ENCODE measurements at regions not wholly inside any gene's neighbourhood (a gene's known extent, or its start where the extent isn't known, plus 50 kb on each side); places are given as distances from the start of the nearest gene placed in this dataset.

DNA sequence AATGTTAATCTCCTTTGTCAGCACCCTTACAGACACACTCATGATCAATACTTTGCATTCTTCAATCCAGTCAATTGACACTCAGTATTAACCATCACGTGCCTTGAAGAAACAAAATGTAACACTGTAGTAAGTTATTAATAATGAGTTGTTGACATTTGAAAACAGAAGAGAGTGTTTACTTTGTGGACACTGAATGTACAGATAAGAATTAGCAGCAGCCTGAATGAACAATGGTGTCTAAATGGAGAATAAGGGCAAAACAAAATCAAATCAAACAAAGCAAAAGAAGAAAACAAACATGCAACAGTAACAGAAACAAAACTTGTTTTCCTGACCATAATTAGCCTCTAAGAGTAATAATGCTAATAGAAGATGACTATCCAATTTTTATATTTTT is 1191.1 kb upstream of the MIR17HG start:
- DNase-seq (ENCODE audit: low spot score) = no peak

GRCh38 chr13:90168953-90169352 is 1178.5 kb upstream of the MIR17HG start:
- no peak for DNase-seq (ENCODE audit: low spot score)

- no peak for DNase-seq (ENCODE audit: low spot score)
Measured at GRCh38 chr13:90170208-90170607, 1177.3 kb upstream of the MIR17HG start.

GRCh38 chr13:90171649-90172048 is 1175.8 kb upstream of the MIR17HG start:
- DNase-seq (ENCODE audit: low spot score) = no peak

DNA sequence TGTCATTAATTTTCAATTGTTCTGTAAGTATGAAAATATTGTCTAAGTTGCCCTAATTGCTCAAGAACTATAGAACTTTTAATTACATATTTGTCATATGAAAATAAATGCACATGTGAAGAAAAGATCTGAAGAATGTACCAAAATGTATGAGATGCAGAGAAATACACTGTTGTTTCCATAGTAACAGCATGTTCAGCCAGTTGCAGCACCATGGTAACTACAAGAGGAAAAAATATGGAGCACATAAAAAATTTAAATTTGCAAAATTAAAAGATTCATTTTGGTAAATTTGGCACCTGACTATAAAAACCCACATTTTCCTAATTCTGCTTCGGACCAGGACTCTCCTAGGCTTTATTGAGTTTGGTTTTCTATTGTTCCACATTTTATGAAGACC is 1170.0 kb upstream of the MIR17HG start:
- no peak for DNase-seq (ENCODE audit: low spot score)

DNA sequence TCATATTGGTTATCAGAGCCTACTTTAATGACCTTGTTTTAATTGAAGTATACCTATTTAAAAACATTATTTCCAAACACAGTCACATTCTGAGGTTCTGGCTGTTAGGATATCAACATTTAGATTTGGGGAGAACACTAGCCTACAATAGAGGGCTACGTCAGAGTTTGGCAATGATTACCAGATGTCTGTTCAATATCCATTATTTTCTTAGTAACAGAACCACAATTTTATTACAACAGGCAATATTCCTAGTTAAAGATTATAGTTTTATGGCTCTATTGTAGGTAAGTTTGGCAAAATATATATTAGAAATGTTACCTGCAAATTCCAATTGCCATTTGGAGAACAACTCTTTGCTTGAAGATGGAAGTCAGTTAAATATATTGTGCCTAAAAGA is 1163.1 kb upstream of the MIR17HG start:
- DNase-seq (ENCODE audit: low spot score) = no peak

GRCh38 chr13:90185734-90186133 is 1161.8 kb upstream of the MIR17HG start:
- no peak for DNase-seq (ENCODE audit: low spot score)

GRCh38 chr13:90187478-90188350 is 1159.8 kb upstream of the MIR17HG start:
- no peak for DNase-seq (ENCODE audit: low spot score)

DNA sequence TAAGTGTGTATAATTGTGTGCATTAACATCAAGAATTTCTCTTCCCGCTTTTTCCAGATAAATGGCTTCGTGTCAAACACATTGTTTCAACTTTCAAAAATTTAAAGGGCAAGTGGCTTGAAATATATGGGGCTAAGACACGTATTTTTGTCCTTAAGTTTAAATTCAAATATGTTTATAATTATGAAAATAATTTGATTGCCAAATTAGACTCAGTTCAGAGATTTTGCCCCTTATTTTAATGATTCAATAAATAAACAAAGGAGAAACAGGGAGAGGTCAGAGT is 1159.2 kb upstream of the MIR17HG start:
- DNase-seq (ENCODE audit: low spot score) = no peak

DNA sequence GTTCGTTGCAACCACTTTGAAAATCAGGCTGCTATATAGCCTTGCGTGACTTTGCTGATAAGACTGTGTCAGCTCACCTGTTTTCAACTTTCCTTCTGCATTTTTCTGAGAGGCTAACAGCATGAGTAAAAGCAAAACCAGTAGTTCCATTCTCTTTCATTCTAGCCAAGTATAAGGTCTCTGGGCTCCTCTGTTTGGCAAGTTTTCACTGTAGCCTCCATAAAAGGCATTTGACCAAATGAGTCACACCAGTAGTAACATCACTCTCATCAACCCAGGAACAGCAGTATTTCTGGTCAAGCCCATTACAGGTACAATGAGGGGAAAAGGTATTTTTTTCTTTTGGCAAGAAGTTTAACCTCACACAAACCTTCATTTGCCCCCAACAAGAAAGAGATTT is 1149.8 kb upstream of the MIR17HG start:
- DNase-seq (ENCODE audit: low spot score) = no peak

DNA sequence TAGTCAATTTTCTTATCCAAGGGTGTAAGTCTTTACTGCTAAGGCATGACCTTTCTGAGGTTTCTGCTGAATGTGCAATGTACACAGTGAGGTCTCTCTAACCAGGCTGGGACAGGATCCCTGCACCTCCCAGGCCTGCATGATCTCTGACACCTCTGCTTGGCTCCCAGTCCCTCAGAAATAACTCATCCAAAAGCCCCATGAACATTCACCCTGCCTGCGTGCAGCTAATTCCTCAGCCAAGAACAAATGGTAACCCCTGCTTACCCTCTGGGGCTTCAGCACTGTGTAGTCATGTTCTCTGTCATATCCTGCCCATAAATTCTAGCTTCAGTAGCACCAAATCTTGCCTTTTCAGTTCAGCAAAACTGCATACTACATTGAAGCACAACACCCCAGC is 1146.3 kb upstream of the MIR17HG start:
- no peak for DNase-seq (ENCODE audit: low spot score)

DNA sequence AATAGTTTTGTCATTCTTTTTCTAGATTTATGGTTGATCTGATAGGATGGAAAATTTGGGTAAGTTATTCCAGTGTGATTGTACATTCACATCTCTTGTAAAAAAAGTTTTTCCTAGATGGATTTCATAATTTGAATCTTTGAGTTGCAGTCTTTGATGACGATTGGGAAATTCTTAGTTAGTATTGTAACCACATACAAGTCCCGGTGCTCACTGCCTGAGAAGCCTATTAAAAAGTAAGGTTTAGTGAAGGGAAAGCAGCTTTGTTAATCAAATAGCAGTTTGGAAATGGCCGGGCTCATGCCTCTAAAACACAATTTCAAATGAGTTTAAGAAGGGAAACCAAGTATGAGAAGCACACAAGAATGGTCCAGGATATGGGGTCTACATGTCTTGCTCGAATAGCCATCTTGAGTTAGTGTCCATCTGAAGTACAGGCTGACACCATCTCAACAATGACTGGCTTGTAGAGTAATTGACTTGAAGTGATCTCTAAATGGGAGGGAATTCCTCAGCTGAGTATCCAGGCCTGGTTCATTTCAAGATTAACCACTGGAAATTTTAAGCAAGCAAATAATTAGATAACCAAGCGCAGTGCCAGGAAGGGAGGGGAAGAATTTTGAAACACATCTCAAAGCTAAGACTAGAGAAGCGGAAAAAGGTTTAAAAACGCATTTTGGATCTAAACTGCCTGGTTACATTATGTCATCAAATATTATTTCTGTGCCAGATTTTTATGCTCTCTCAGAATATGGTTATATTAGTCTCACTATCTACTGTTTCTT is 1145.6 kb upstream of the MIR17HG start:
- DNase-seq (ENCODE audit: low spot score) = no peak

- DNase-seq (ENCODE audit: low spot score) = no peak
Measured at GRCh38 chr13:90205081-90205480, 1142.4 kb upstream of the MIR17HG start.

DNA sequence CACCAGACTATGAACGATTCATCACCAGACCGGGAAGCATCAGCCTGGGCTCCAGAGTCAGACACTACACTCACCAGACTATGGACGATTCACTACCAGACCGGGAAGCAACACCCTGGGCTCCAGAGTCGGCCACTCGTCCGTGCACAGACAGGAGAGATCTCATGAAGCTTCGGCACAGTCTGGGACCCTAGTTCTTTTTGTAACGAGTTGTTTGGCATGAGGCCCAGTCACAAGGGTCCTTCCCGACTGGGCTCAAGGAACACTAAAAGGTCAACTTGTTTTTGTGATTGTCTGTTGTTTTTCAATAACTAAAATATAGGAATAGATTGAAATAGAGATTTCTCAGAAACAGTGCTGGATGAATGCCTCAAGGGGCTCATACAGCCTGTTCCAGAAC is 1141.6 kb upstream of the MIR17HG start:
- DNase-seq (ENCODE audit: low spot score) = no peak

GRCh38 chr13:90217275-90217674 is 1130.2 kb upstream of the MIR17HG start:
- no peak for DNase-seq (ENCODE audit: low spot score)

- no peak for DNase-seq (ENCODE audit: low spot score)
Measured at GRCh38 chr13:90222758-90223157, 1124.7 kb upstream of the MIR17HG start.

DNA sequence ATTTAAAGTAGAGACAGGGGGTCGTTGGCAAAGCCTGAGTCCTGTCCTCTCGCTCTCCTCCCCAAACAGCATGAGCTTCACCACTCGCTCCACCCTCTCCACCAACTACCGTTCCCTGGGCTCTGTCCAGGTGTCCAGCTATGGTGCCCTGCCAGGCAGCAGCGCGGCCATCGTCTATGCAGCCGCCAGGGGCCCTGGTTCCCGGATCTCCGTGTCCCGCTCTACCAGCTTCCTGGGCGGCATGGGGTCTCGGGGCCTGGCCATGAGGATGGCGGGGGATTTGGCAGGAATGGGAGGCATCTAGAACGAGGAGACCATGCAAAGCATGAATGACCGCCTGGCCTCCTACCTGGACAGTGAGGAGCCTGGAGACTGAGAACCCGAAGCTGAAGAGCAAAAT is 1117.2 kb upstream of the MIR17HG start:
- DNase-seq (ENCODE audit: low spot score) = no peak

DNA sequence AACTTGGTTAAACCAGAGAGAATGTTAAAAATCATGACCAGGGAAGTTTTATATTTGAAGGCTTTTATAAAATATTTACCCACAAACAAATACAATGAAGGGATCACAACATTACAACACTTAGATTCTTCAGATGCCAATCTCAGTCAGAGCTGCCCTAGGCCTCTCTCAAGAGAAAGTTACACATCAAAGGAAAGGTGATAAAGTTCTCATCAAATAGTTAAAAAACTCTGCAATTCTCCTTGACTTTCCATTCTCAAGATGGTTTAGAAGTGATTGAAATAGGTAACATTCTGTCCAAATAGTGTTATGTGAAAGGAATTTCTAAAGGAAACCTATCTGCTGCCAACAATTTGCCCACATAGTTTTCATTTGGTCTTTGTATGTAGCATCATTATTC is 1115.2 kb upstream of the MIR17HG start:
- no peak for DNase-seq (ENCODE audit: low spot score)

DNA sequence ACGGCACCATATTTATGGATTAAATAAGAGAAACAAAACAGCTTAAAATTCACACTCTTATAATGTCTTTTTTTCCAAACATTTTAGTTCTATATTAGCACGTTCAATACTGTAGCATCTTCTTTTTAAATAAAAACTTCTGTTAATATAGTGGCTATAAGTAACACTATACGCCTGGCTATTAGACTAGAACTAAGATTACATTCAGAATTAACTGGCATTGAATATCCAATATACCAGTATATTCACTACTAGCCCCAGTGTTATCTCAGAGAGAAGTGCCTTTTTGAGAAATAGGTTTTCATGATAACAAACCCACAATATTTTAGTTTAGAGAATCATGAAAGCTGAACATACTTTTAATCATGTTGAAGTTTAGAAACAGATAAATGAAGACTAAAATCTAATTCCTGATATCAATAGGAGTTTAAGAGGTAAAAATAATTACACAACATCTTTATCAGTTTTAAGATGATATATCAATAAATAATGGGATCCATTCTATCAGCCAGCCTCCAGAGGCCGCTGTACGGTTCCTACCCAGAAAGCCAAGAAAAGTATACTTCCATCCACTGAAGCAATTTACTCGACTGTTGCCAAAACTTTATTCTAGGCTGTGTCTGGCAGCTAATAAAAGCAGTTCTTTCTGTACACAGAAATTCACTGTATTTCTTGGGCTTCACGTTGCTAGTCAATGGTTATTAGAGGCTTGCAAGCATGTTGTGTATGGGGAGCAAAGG is 1113.4 kb upstream of the MIR17HG start:
- DNase-seq (ENCODE audit: low spot score) = no peak

DNA sequence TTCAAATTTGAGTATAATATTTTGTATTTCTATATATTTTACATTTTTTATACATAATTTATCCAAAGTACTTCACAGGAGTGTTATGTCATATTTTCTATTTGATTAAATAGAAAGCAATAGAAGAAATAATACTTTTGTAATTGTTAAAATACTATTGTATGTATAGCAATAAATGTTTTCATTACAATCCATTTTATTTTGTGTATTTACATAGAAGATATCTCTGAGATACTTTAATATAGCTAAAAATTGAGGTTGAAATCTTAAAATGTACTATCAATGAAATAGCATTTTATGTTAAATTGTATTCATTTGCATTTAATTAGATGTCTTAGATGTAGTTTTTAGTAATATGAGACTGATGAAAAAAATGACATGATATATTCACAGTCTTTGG is 1109.6 kb upstream of the MIR17HG start:
- no peak for DNase-seq (ENCODE audit: low spot score)

DNA sequence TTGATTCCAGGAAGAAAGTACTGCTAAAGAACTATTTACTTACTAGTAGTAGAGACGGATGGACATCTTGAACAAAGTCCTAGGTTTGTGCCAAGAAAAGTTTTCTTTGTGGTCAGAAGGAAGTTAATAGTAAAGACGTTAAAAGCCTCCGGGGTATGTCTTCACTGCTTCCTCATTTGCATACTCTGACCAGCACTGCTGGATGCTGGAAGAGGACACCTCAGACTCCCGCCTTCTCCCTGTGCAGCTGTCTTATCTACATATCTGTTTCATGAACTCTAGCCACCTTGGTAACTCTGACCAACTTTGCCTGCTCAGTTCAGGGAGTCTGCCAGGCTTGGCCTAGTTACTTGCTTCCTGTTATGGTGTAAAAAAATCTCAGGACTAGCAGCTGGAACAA is 1109.1 kb upstream of the MIR17HG start:
- no peak for DNase-seq (ENCODE audit: low spot score)

DNA sequence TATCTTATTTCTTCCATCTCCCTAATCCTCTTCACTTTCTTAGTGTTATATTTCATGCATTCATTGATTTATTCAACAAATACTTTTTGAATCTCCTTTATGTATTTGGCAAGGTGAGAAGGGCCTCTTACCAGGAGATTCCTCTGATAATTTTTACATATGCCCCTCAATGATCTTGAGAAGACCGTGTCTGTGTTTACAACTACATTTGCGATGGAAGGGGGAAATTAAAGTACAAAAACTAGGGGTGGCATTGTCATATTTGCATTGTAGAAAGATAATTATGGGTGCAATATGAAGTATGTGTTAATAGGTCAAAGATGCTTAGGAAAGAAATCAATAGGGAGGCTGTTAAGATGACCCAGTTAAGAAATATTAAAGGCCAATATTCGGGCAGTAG is 1108.4 kb upstream of the MIR17HG start:
- no peak for DNase-seq (ENCODE audit: low spot score)

GRCh38 chr13:90246005-90246404 is 1101.5 kb upstream of the MIR17HG start:
- no peak for DNase-seq (ENCODE audit: low spot score)

Data from activated CD4-positive, alpha-beta T cell treated with anti-CD3 and anti-CD28 coated beads, Interleukin-2, Interleukin-4, amounts not matched to agents 100 ng/mL and 50 ng/mL, durations not matched to agents 16 hours and 8 hours (primary cell).